Stimulated activated CD8-positive, alpha-beta memory T cell treated with anti-CD3 and anti-CD28 coated beads, Interleukin-7, amount 100 ng/mL, for 1 hour (primary cell): ENCODE measurements at regions not wholly inside any gene's neighbourhood (a gene's known extent, or its start where the extent isn't known, plus 50 kb on each side); places are given as distances from the start of the nearest gene placed in this dataset.
"Not testable (repeated sequence)": the region's sequence is repeated elsewhere in the genome, so short reads cannot be mapped to it uniquely, and the experiment has no call there.

Experiments used
- DNase-seq, 2 donors: peaks; one replicate each; pipeline ENCODE4 v3.0.0-alpha.2; 2020; ENCODE audit warnings: low read depth in 2 of 2

DNA sequence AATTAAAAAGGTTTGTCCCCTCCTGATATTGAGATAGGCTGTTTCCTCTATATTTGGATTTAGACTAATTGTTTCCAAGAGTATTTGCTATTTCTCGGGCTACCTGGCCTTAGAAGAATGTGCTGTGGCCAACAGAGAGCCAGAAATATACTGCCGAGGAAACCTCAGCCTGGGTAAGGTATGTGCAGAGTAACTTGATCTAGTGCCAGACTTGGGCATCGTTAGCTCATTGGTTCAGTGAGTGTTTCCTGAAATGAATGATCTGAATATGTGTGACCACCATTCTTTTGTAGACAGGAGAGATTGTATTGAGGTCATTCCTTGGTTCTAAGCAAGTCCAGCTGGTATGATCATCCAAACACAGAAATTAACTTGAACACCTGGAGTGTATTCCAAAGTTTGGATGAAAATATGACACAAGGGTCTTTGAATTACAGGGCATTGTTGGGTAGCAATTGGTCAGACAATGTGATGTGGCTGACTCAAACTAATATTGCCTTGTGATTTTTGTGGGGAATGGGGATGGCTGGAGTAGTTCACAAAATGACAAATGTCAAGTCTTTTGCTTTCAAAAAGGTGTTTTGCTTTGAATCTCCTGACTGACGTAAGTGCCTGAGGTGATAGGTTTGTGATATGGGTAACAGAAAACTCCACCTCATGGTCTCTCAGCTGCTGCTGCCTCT, 100.2 kb upstream of the CXCL13 start:
- no peak for DNase-seq

DNA sequence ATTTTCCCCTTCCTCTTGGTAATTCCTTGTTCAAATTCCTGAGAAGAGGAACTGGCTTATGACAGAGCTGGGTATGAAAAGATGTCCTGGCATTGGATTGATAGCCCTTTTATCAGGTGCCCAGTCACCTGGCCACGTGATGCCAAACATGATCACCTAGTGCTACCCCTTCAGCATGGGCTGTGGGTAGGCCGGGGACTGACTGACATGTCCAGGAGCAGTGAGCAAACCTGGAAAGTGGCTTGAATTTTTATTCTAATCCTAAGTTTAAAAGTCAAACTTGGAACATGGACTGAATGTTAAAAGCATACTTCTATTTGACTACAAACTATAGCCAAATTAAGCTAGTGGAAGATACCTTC, 99.7 kb upstream of the CXCL13 start:
- no peak for DNase-seq

DNA sequence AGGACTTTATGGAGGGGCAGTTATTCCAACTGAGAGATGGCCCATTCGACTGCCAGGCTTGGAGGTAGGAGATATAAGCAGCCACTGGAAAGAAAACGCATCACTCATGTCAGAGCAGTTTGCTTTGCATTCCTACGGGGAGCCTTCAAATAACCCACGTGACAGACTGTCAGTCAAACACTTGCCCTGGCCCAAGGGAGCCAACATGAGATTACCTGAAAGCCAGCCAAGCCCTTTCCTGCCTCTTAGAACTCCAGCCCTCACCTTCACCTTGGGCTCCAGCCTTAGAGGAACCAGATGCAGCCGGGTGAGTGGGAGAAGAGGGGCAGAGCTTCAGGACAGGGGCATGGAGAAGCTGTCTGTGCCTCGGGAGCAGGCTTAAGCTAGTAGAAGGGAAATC, 95.3 kb upstream of the CXCL13 start:
- DNase-seq = no peak

DNA sequence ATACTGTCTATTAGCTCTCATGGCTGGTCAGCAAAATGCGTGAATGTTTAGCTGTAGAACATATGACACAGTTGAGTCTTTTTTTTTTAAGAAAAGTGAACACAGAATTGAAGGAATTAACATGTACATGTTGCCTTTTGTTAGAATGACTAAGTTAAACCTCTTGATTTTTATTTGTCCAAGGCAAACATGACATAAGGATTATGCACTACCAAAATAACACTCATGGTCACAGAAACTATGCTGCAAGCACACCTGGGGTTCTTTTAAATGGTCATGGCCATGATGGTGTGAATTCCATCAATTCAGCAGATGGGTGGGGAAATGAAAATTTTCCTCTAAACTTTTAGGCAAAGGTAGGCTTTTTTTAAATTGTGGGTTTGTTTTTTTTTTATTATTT, 80.1 kb upstream of the CXCL13 start:
- DNase-seq = no peak

DNA sequence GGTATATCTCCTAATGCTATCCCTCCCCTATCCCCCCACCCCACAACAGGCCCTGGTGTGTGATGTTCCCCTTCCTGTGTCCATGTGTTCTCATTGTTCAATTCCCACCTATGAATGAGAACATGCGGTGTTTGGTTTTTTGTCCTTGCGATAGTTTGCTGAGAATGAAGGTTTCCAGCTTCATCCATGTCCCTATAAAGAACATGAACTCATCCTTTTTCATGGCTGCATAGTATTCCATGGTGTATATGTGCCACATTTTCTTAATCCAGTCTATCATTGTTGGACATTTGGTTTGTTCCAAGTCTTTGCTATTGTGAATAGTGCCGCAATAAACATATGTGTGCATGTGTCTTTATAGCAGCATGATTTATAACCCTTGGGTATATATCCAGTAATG, 77.7 kb upstream of the CXCL13 start:
- DNase-seq = not testable (repeated sequence)

DNA sequence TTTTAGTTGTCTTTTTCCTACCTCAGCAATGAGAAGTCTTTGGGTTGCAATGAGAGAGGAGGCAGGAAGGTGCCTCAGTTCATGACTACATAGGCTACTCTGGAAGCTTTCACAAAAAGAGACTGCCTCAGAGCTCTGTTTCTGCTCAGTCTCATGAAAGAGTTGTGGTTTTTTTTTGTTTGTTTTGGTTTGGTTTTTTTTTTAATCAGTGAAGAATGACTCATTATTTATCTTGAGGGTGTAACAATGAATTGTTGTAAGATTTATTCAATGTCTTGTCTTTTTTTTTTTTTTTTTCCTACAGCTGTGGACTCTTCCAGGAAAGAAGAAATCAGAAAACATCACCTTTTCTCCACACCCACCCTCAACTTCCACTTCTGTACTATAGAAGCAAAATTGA, 67.5 kb upstream of the CXCL13 start:
- no peak for DNase-seq

DNA sequence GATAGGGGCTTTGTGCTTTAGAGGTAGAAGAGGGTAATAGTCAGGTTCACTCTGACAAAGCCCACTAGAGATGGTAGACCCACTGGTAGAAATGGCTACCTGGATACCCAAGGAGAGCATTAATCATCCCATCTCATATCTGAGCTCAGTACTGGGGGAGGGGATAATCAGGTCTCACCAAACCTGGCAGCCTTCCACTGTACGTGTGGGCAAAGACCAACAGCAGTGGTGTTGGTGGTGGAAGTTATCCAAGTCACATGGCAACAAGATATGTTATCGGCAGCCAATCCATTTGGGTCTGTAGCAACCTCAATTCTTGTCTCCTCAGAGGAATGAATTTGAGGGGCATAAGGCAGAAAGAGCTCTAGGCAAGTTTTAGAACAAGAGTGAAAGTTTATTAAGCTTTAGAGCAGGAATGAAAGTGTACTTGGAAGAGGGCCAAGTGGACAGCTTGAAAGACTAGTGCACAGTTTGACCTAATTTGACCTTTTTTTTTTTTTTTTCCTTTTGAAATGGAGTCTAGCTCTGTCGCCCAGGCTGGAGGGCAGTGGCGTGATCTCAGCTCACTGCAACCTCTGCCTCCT, 67.0 kb upstream of the CXCL13 start:
- DNase-seq = no peak
